Activated T-cell treated with anti-CD3 and anti-CD28 coated beads, Interleukin-2, amount 50 U/mL, for 72 hours (primary cell): ENCODE measurements at regions not wholly inside any gene's neighbourhood (a gene's known extent, or its start where the extent isn't known, plus 50 kb on each side); places are given as distances from the start of the nearest gene placed in this dataset.

Experiments
- ATAC-seq, 2 donors: fragments of 150-1000 bp; cut with Tn5 transposase; replicated peaks in 1 of 2; 2 replicates each; pipeline ENCODE4 v1.10.0; 2021; ENCODE audit warnings: moderate library complexity in 2 of 2, mild to moderate bottlenecking in 1 of 2
- DNase-seq, 2 donors: peaks; one replicate each; pipeline ENCODE4 v3.0.0; 2021 to 2022; ENCODE audit warnings: mixed read lengths in 1 of 2
- H3K27ac Mint-ChIP-seq: one replicate; pipeline ENCODE4 v1.8.0; 2022; ENCODE audit warnings: mild to moderate bottlenecking, moderate library complexity, mixed read lengths
- H3K27me3 Mint-ChIP-seq: one replicate; pipeline ENCODE4 v1.8.0; 2022; ENCODE audit warnings: low read depth, mixed read lengths
- H3K36me3 Mint-ChIP-seq, 2 donors: one replicate each; pipeline ENCODE4 v1.8.0; 2022; ENCODE audit warnings: mixed read lengths in 2 of 2, mild to moderate bottlenecking in 1 of 2; ENCODE audit not compliant: insufficient read depth in 2 of 2
- H3K4me1 Mint-ChIP-seq: one replicate; pipeline ENCODE4 v1.8.0; 2022; ENCODE audit warnings: low read depth, mixed read lengths
- H3K4me3 Mint-ChIP-seq, 2 donors: one replicate each; pipeline ENCODE4 v1.8.0; 2022; ENCODE audit warnings: mild to moderate bottlenecking in 2 of 2, mixed read lengths in 2 of 2, moderate library complexity in 2 of 2
- H3K9me3 Mint-ChIP-seq, 2 donors: one replicate each; pipeline ENCODE4 v1.8.0; 2022; ENCODE audit warnings: mixed read lengths in 2 of 2

GRCh38 chr14:94923786-94924185 lies 153.9 kb upstream of the GSC start:
- no peaks in the 10 kb centered on the region for H3K36me3 Mint-ChIP-seq
- peaks cover 6% of the 10 kb centered on the region for H3K27me3 Mint-ChIP-seq
- peaks cover 0 to 3% of the 10 kb centered on the region in 2 donors for H3K9me3 Mint-ChIP-seq
- no peak overlapping the region for H3K4me3 Mint-ChIP-seq
- ATAC-seq (no peak), DNase-seq (no peak)
- H3K27ac Mint-ChIP-seq: no peak overlapping the region
- H3K4me1 Mint-ChIP-seq: no peaks in the 10 kb centered on the region

GRCh38 chr14:94922595-94923239 lies 152.8 kb upstream of the GSC start:
- peaks cover 6% of the 10 kb centered on the region for H3K27me3 Mint-ChIP-seq
- no peak for ATAC-seq
- DNase-seq: no peak
- no peaks in the 10 kb centered on the region for H3K36me3 Mint-ChIP-seq
- peaks cover 0 to 3% of the 10 kb centered on the region in 2 donors for H3K9me3 Mint-ChIP-seq
- no peak overlapping the region for H3K27ac Mint-ChIP-seq
- H3K4me1 Mint-ChIP-seq: no peaks in the 10 kb centered on the region
- no peak overlapping the region for H3K4me3 Mint-ChIP-seq

- peaks cover 7% of the 10 kb centered on the region for H3K27me3 Mint-ChIP-seq
- no peaks in the 10 kb centered on the region for H3K36me3 Mint-ChIP-seq
- H3K4me1 Mint-ChIP-seq: no peaks in the 10 kb centered on the region
- no peak overlapping the region for H3K27ac Mint-ChIP-seq
- DNase-seq: no peak
- H3K4me3 Mint-ChIP-seq: no peak overlapping the region
- H3K9me3 Mint-ChIP-seq: peaks cover 0 to 3% of the 10 kb centered on the region in 2 donors
- no peak for ATAC-seq
Observed at GRCh38 chr14:94921882-94922585, 152.1 kb upstream of the GSC start.

- Mint-ChIP-seq H3K4me3 (no peak overlapping the region), H3K9me3 (peaks cover 0 to 3% of the 10 kb centered on the region in 2 donors), H3K27ac (no peak overlapping the region), H3K27me3 (peaks cover 12% of the 10 kb centered on the region), H3K36me3 (no peaks in the 10 kb centered on the region), H3K4me1 (no peaks in the 10 kb centered on the region)
- ATAC-seq (no peak), DNase-seq (no peak)
Observed at GRCh38 chr14:94921456-94921855, 151.5 kb upstream of the GSC start.

- H3K4me3 Mint-ChIP-seq: no peak overlapping the region
- peaks cover 12% of the 10 kb centered on the region for H3K27me3 Mint-ChIP-seq
- ATAC-seq (no peak), DNase-seq (no peak)
- H3K27ac Mint-ChIP-seq: no peak overlapping the region
- no peaks in the 10 kb centered on the region for H3K36me3 Mint-ChIP-seq
- H3K9me3 Mint-ChIP-seq: peaks cover 0 to 3% of the 10 kb centered on the region in 2 donors
- no peaks in the 10 kb centered on the region for H3K4me1 Mint-ChIP-seq
Observed at GRCh38 chr14:94919896-94920295, 150.0 kb upstream of the GSC start.

- Mint-ChIP-seq H3K27me3 (peaks cover 9% of the 10 kb centered on the region), H3K36me3 (no peaks in the 10 kb centered on the region), H3K9me3 (peaks cover 0 to under 1% of the 10 kb centered on the region in 2 donors), H3K4me1 (no peaks in the 10 kb centered on the region), H3K27ac (no peak overlapping the region), H3K4me3 (no peak overlapping the region)
- peak in 1 of 2 donors; percentile 21 for ATAC-seq
- DNase-seq: no peak
Observed at GRCh38 chr14:94918896-94919295, 149.0 kb upstream of the GSC start.

- no peak for DNase-seq
- Mint-ChIP-seq H3K4me1 (no peaks in the 10 kb centered on the region), H3K27me3 (peaks cover 6% of the 10 kb centered on the region), H3K36me3 (no peaks in the 10 kb centered on the region), H3K4me3 (no peak overlapping the region), H3K9me3 (no peaks in the 10 kb centered on the region), H3K27ac (no peak overlapping the region)
- no peak for ATAC-seq
Observed at GRCh38 chr14:94917041-94917600, 147.2 kb upstream of the GSC start.

GRCh38 chr14:94914191-94914590 lies 144.3 kb upstream of the GSC start:
- Mint-ChIP-seq H3K27me3 (peaks cover 13% of the 10 kb centered on the region), H3K36me3 (peaks cover 0 to 2% of the 10 kb centered on the region in 2 donors), H3K4me3 (no peak overlapping the region), H3K9me3 (peaks cover 0 to 2% of the 10 kb centered on the region in 2 donors), H3K4me1 (no peaks in the 10 kb centered on the region), H3K27ac (no peak overlapping the region)
- ATAC-seq (no peak), DNase-seq (no peak)

- H3K4me3 Mint-ChIP-seq: no peak overlapping the region
- no peaks in the 10 kb centered on the region for H3K4me1 Mint-ChIP-seq
- H3K27me3 Mint-ChIP-seq: peaks cover 16% of the 10 kb centered on the region
- DNase-seq: no peak
- H3K9me3 Mint-ChIP-seq: peaks cover 0 to 2% of the 10 kb centered on the region in 2 donors
- ATAC-seq: no peak
- H3K36me3 Mint-ChIP-seq: peaks cover 0 to 2% of the 10 kb centered on the region in 2 donors
- no peak overlapping the region for H3K27ac Mint-ChIP-seq
Observed at GRCh38 chr14:94907626-94908261, 137.8 kb upstream of the GSC start.

- no peak overlapping the region for H3K27ac Mint-ChIP-seq
- H3K4me3 Mint-ChIP-seq: no peak overlapping the region
- H3K27me3 Mint-ChIP-seq: peaks cover 16% of the 10 kb centered on the region
- no peak for DNase-seq
- peaks cover 0 to 2% of the 10 kb centered on the region in 2 donors for H3K36me3 Mint-ChIP-seq
- H3K4me1 Mint-ChIP-seq: no peaks in the 10 kb centered on the region
- H3K9me3 Mint-ChIP-seq: peaks cover 0 to 2% of the 10 kb centered on the region in 2 donors
- no peak for ATAC-seq
Observed at GRCh38 chr14:94906991-94907587, 137.2 kb upstream of the GSC start.

- Mint-ChIP-seq H3K36me3 (peaks cover 0 to 2% of the 10 kb centered on the region in 2 donors), H3K27me3 (peaks cover 16% of the 10 kb centered on the region), H3K9me3 (peaks cover 0 to 1% of the 10 kb centered on the region in 2 donors), H3K4me1 (no peaks in the 10 kb centered on the region), H3K4me3 (no peak overlapping the region), H3K27ac (no peak overlapping the region)
- no peak for DNase-seq
- no peak for ATAC-seq
Observed at GRCh38 chr14:94906577-94906976, 136.7 kb upstream of the GSC start.

GRCh38 chr14:94904636-94905035 lies 134.7 kb upstream of the GSC start:
- no peak for DNase-seq
- Mint-ChIP-seq H3K27ac (no peak overlapping the region), H3K9me3 (no peaks in the 10 kb centered on the region), H3K27me3 (peaks cover 8% of the 10 kb centered on the region), H3K36me3 (no peaks in the 10 kb centered on the region), H3K4me1 (no peaks in the 10 kb centered on the region), H3K4me3 (no peak overlapping the region)
- ATAC-seq: no peak

- ATAC-seq (no peak), DNase-seq (no peak)
- no peak overlapping the region for H3K4me3 Mint-ChIP-seq
- H3K27me3 Mint-ChIP-seq: peaks cover 8% of the 10 kb centered on the region
- no peaks in the 10 kb centered on the region for H3K4me1 Mint-ChIP-seq
- H3K27ac Mint-ChIP-seq: no peak overlapping the region
- no peaks in the 10 kb centered on the region for H3K9me3 Mint-ChIP-seq
- H3K36me3 Mint-ChIP-seq: no peaks in the 10 kb centered on the region
Observed at GRCh38 chr14:94903883-94904282, 134.0 kb upstream of the GSC start.
